Stimulated activated CD4-positive, alpha-beta T cell treated with anti-CD3 and anti-CD28 coated beads, Interleukin-15, amount 100 ng/mL, for 48 hours (primary cell): ENCODE measurements at regions not wholly inside any gene's neighbourhood (a gene's known extent, or its start where the extent isn't known, plus 50 kb on each side); places are given as distances from the start of the nearest gene placed in this dataset.

Experiments used
- DNase-seq, 2 donors: peaks; one replicate each; pipeline ENCODE4 v3.0.0-alpha.2; 2020; ENCODE audit warnings: low read depth in 2 of 2

- no peak for DNase-seq
Observed at GRCh38 chr4:26071688-26072087, 157.7 kb downstream of the SMIM20 start.

- peak; percentile 39 to 42 for DNase-seq
Observed at GRCh38 chr4:26073886-26074560, 160.0 kb downstream of the SMIM20 start.

GRCh38 chr4:26074712-26075430, 160.9 kb downstream of the SMIM20 start:
- DNase-seq = peak; percentile 77

- DNase-seq = no peak
Observed at GRCh38 chr4:26075583-26075982, 161.6 kb downstream of the SMIM20 start.

GRCh38 chr4:26076000-26076587, 162.1 kb downstream of the SMIM20 start:
- peak; percentile 46 to 52 for DNase-seq

GRCh38 chr4:26076896-26077295, 162.9 kb downstream of the SMIM20 start:
- no peak for DNase-seq

GRCh38 chr4:26077756-26078155, 163.7 kb downstream of the SMIM20 start:
- no peak for DNase-seq

- no peak for DNase-seq
Observed at GRCh38 chr4:26080870-26081628, 167.0 kb downstream of the SMIM20 start.

GRCh38 chr4:26081795-26082498, 167.9 kb downstream of the SMIM20 start:
- DNase-seq = no peak

- no peak for DNase-seq
Observed at GRCh38 chr4:26082565-26082964, 168.5 kb downstream of the SMIM20 start.

- DNase-seq = peak in 1 of 2 donors; percentile 42
Observed at GRCh38 chr4:26083987-26084386, 170.0 kb downstream of the SMIM20 start.

- no peak for DNase-seq
Observed at GRCh38 chr4:26084414-26084813, 170.4 kb downstream of the SMIM20 start.

GRCh38 chr4:26085551-26085950, 171.5 kb downstream of the SMIM20 start:
- DNase-seq = no peak

GRCh38 chr4:26086621-26087441, 172.8 kb downstream of the SMIM20 start:
- DNase-seq = no peak

- no peak for DNase-seq
Observed at GRCh38 chr4:26088433-26088928, 174.5 kb downstream of the SMIM20 start.

- DNase-seq = no peak
Observed at GRCh38 chr4:26093551-26093950, 179.5 kb downstream of the SMIM20 start.

GRCh38 chr4:26094076-26094475, 180.1 kb downstream of the SMIM20 start:
- no peak for DNase-seq

GRCh38 chr4:26094911-26095310, 180.9 kb downstream of the SMIM20 start:
- no peak for DNase-seq

GRCh38 chr4:26099967-26100366, 185.9 kb downstream of the SMIM20 start:
- DNase-seq = no peak

GRCh38 chr4:26101011-26101410, 187.0 kb downstream of the SMIM20 start:
- DNase-seq = no peak
